HCT116 (cell line): ENCODE measurements at regions not wholly inside any gene's neighbourhood (a gene's known extent, or its start where the extent isn't known, plus 50 kb on each side); places are given as distances from the start of the nearest gene placed in this dataset.

Experiments used
- ATAC-seq: fragments of 200-7000 bp; cut with Tn5 transposase; 2 replicates; pipeline ENCODE4 v1.9.1; 2020; ENCODE audit warnings: mild to moderate bottlenecking, moderate library complexity
- BruUV-seq: library from RNA; stranded (reverse); fragments of 400-500 nt; replicated peaks from 2 replicates; lab custom pipeline; 2021; lab: Mats Ljungman, UMichigan
- CTCF ChIA-PET: fragments of 300-600 bp; sonication (Branson Sonifier 250); formaldehyde crosslinking; loops from one replicate; lab custom pipeline; 2021; ENCODE audit warnings: antibody characterized with exemption; lab: Charles Lee
- POLR2A ChIA-PET: fragments of 300-600, 350-600 bp; sonication (Branson Sonifier 250); formaldehyde crosslinking; loops from one replicate; lab custom pipeline; 2021; ENCODE audit warnings: antibody characterized with exemption; lab: Charles Lee
- RAD21 ChIA-PET, 2 experiments: fragments of 300-600 bp; sonication (Branson Sonifier 250); formaldehyde crosslinking; loops; one replicate each; lab custom pipeline; 2023; ENCODE audit warnings: low total read pairs in 2 of 2; ENCODE audit not compliant: uncharacterized antibody in 2 of 2, unreplicated experiment in 2 of 2, low non-redundant PET in 1 of 2; lab: Charles Lee
- DNase-seq: peaks from one replicate; pipeline ENCODE4 v3.0.0-alpha.2; 2010; ENCODE audit warnings: low read depth, low spot score
- H2AFZ ChIP-seq: fragments of 200-600 bp; shearing (Covaris generic), sonication (generic); 2 replicates; pipeline ENCODE4 v1.6.1; 2017; ENCODE audit warnings: low read depth, mixed run types, mixed read lengths, antibody characterized with exemption, low read length; ENCODE audit not compliant: poor library complexity, severe bottlenecking
- H3K27ac ChIP-seq: 2 replicates; pipeline ENCODE4 v1.5.1; 2012; ENCODE audit warnings: low read depth, low read length
- H3K27me3 ChIP-seq: fragments of 200-600 bp; sonication (generic); 2 replicates; pipeline ENCODE4 v1.6.1; 2016; ENCODE audit warnings: mixed run types, low read length, mixed read lengths; ENCODE audit not compliant: insufficient read depth
- H3K36me3 ChIP-seq, 2 experiments: fragments of 200-500 bp in 1 of 2; fragments of 200-600 bp in 1 of 2; sonication (Bioruptor generic) in 1 of 2; sonication (generic) in 1 of 2; 2 replicates each; pipeline versions ENCODE4 v1.5.1 to v1.6.1; 2014 to 2016; ENCODE audit warnings: low read length in 2 of 2, inconsistent platforms in 1 of 2, mixed read lengths in 1 of 2, mixed run types in 1 of 2; ENCODE audit not compliant: insufficient read depth in 2 of 2, control insufficient read depth in 1 of 2
- H3K4me1 ChIP-seq, 2 experiments: fragments of 200-600 bp in 1 of 2; sonication (generic) in 1 of 2; 2 replicates each; pipeline versions ENCODE4 v1.5.1 to v1.6.1; 2012 to 2017; ENCODE audit warnings: low read length in 2 of 2, inconsistent platforms in 1 of 2, mild to moderate bottlenecking in 1 of 2, mixed read lengths in 1 of 2, mixed run types in 1 of 2, moderate library complexity in 1 of 2; ENCODE audit not compliant: insufficient read depth in 2 of 2, control insufficient read depth in 1 of 2
- H3K4me2 ChIP-seq: fragments of 200-600 bp; sonication (generic); 2 replicates; pipeline ENCODE4 v1.6.1; 2017; ENCODE audit warnings: mixed run types, low read length, mixed read lengths
- H3K4me3 ChIP-seq, 2 experiments: fragments of 200-600 bp in 1 of 2; sonication (generic) in 1 of 2; replicated peaks in 1 of 2; 2 replicates each; pipeline ENCODE4 v1.5.1; 2011 to 2016; ENCODE audit warnings: low read length in 2 of 2, control low read depth in 1 of 2, low read depth in 1 of 2, mild to moderate bottlenecking in 1 of 2, mixed read lengths in 1 of 2, mixed run types in 1 of 2
- H3K79me2 ChIP-seq: fragments of 200-600 bp; sonication (generic); 2 replicates; pipeline ENCODE4 v1.6.1; 2017; ENCODE audit warnings: mild to moderate bottlenecking, mixed run types, low read length, moderate library complexity, mixed read lengths; ENCODE audit not compliant: insufficient read depth
- H3K9ac ChIP-seq: fragments of 200-600 bp; sonication (generic); 2 replicates; pipeline ENCODE4 v1.6.1; 2016; ENCODE audit warnings: low read length, mixed read lengths
- H3K9me2 ChIP-seq: fragments of 200-600 bp; sonication (generic), shearing (Covaris generic); 2 replicates; pipeline ENCODE4 v1.6.1; 2017; ENCODE audit warnings: mixed run types, mild to moderate bottlenecking, moderate library complexity; ENCODE audit not compliant: insufficient read depth
- H3K9me3 ChIP-seq, 2 experiments: fragments of 200-500 bp in 1 of 2; fragments of 200-600 bp in 1 of 2; sonication (Bioruptor generic) in 1 of 2; sonication (generic) in 1 of 2; 2 replicates each; pipeline ENCODE4 v1.6.1; 2014 to 2017; ENCODE audit warnings: low read length in 2 of 2, mixed read lengths in 2 of 2, inconsistent platforms in 1 of 2, low read depth in 1 of 2, mild to moderate bottlenecking in 1 of 2, mixed run types in 1 of 2, moderate library complexity in 1 of 2; ENCODE audit not compliant: control insufficient read depth in 1 of 2, insufficient read depth in 1 of 2
- H4K20me1 ChIP-seq: fragments of 200-600 bp; sonication (generic), shearing (Covaris generic); 2 replicates; pipeline ENCODE4 v1.6.1; 2017; ENCODE audit warnings: mixed run types, mild to moderate bottlenecking, moderate library complexity; ENCODE audit not compliant: insufficient read depth
- ATF3 ChIP-seq: IDR thresholded peaks from 2 replicates; pipeline ENCODE4 v1.6.1; 2012
- CBX3 ChIP-seq: IDR thresholded peaks from 2 replicates; pipeline ENCODE4 v1.6.1; 2012; ENCODE audit warnings: low read depth
- CEBPB ChIP-seq: IDR thresholded peaks from 2 replicates; pipeline ENCODE4 v1.6.1; 2012; ENCODE audit warnings: low read depth
- CTCF ChIP-seq, 3 experiments: fragments of 200-600 bp in 1 of 3; sonication (generic) in 1 of 3; IDR thresholded peaks in 2 of 3; conservative IDR thresholded peaks in 1 of 3; 2 replicates each; pipeline ENCODE4 v1.5.1; 2012 to 2017; ENCODE audit warnings: low read depth in 2 of 3, low read length in 2 of 3, antibody characterized with exemption in 1 of 3, borderline replicate concordance in 1 of 3, control low read depth in 1 of 3, mild to moderate bottlenecking in 1 of 3, mixed read lengths in 1 of 3, mixed run types in 1 of 3, moderate library complexity in 1 of 3; ENCODE audit not compliant: insufficient read depth in 1 of 3
- EGR1 ChIP-seq: IDR thresholded peaks from 2 replicates; pipeline ENCODE4 v1.6.1; 2012; ENCODE audit warnings: low read depth
- ELF1 ChIP-seq: IDR thresholded peaks from 2 replicates; pipeline ENCODE4 v1.6.1; 2012; ENCODE audit warnings: low read depth, borderline replicate concordance
- EZH2 ChIP-seq: fragments of 200-600 bp; sonication (generic); IDR thresholded peaks from 2 replicates; pipeline ENCODE4 v1.6.1; 2017; ENCODE audit warnings: antibody characterized with exemption, mixed run types
- EZH2phosphoT487 ChIP-seq: fragments of 200-600 bp; IDR thresholded peaks from 2 replicates; pipeline ENCODE4 v1.6.1; 2018; ENCODE audit warnings: antibody characterized with exemption, borderline replicate concordance
- FOSL1 ChIP-seq: IDR thresholded peaks from 2 replicates; pipeline ENCODE4 v1.6.1; 2012; ENCODE audit warnings: low read depth
- MAX ChIP-seq: IDR thresholded peaks from 2 replicates; pipeline ENCODE4 v1.6.1; 2012
- POLR2A ChIP-seq: IDR thresholded peaks from 2 replicates; pipeline ENCODE4 v1.7.0; 2011; ENCODE audit warnings: borderline replicate concordance; ENCODE audit not compliant: insufficient read depth, insufficient read length; ENCODE audit errors: extremely low read depth
- POLR2AphosphoS5 ChIP-seq: IDR thresholded peaks from 2 replicates; pipeline ENCODE4 v1.6.1; 2011; ENCODE audit warnings: mild to moderate bottlenecking, low read depth, low read length, moderate library complexity
- RAD21 ChIP-seq: IDR thresholded peaks from 2 replicates; pipeline ENCODE4 v1.6.1; 2012; ENCODE audit warnings: low read depth, mild to moderate bottlenecking
- SIN3A ChIP-seq: IDR thresholded peaks from 2 replicates; pipeline ENCODE4 v1.6.1; 2012; ENCODE audit warnings: low read depth
- SRF ChIP-seq: IDR thresholded peaks from 2 replicates; pipeline ENCODE4 v1.6.1; 2012; ENCODE audit warnings: low read depth
- TCF7L2 ChIP-seq: IDR thresholded peaks from 2 replicates; pipeline ENCODE4 v1.7.0; 2011; ENCODE audit warnings: borderline replicate concordance, inconsistent platforms; ENCODE audit not compliant: insufficient read depth, insufficient read length; ENCODE audit errors: extremely low read depth
- YY1 ChIP-seq: IDR thresholded peaks from 2 replicates; pipeline ENCODE4 v1.6.1; 2011; ENCODE audit warnings: low read length, low read depth, moderate library complexity, mild to moderate bottlenecking; ENCODE audit not compliant: insufficient replicate concordance; ENCODE audit errors: extremely low read depth
- ZBTB33 ChIP-seq: IDR thresholded peaks from 2 replicates; pipeline ENCODE4 v1.6.1; 2011; ENCODE audit warnings: mild to moderate bottlenecking, low read length, moderate library complexity; ENCODE audit not compliant: insufficient replicate concordance; ENCODE audit errors: extremely low read depth
- ZFX ChIP-seq: fragments of 450-650 bp; IDR thresholded peaks from 2 replicates; pipeline ENCODE4 v1.6.1; 2017
- intact Hi-C: fragments of 100-400 bp; cut with micrococcal nuclease; formaldehyde crosslinking; loops from 2 replicates; pipeline ENCODE4 v1.10.0; 2022

- no TSS peak for BruUV-seq
- Histone ChIP-seq H3K27me3 (no peaks in the 10 kb centered on the region), H3K9ac (no peak overlapping the region), H4K20me1 (no peaks in the 10 kb centered on the region), H3K9me3 (no peaks in the 10 kb centered on the region), H3K36me3 (no peaks in the 10 kb centered on the region), H3K9me2 (no peaks in the 10 kb centered on the region), H3K79me2 (no peaks in the 10 kb centered on the region), H2AFZ (no peak overlapping the region), H3K4me1 (no peaks in the 10 kb centered on the region), H3K27ac (no peak overlapping the region), H3K4me2 (no peak overlapping the region), H3K4me3 (no peak overlapping the region)
- CTCF ChIA-PET = no interaction called here
- DNase-seq (no peak), ATAC-seq (no peak)
- POLR2A ChIA-PET = no interaction called here
- RAD21 ChIA-PET = no interaction called here
- intact Hi-C loops = no loop called here
- no peak for TF ChIP-seq CTCF (IDR thresholded peaks at IDR 0.05 in 2 of 3, conservative IDR thresholded peaks at IDR 0.05 in 1 of 3; ENCODE audit: borderline replicate concordance in 1 of 3, insufficient read depth in 1 of 3, low read depth in 2 of 3, low read length in 2 of 3)
- no peak for TF ChIP-seq RAD21
- TF ChIP-seq SIN3A = no peak
- TF ChIP-seq EZH2 = no peak
- TF ChIP-seq EZH2phosphoT487 = no peak
- TF ChIP-seq POLR2AphosphoS5 = no peak
- no peak for TF ChIP-seq ELF1
- no peak for TF ChIP-seq POLR2A
- TF ChIP-seq ZBTB33 = no peak
- no peak for TF ChIP-seq CBX3
- no peak for TF ChIP-seq TCF7L2
- no peak for TF ChIP-seq EGR1
- no peak for TF ChIP-seq FOSL1
- TF ChIP-seq SRF = no peak
- TF ChIP-seq YY1 = no peak
- TF ChIP-seq ATF3 = no peak
- no peak for TF ChIP-seq ZFX
- no peak for TF ChIP-seq CEBPB
- no peak for TF ChIP-seq MAX
Observed at GRCh38 chr1:87880098-87880760, 551.5 kb downstream of the LMO4 start.
